Astrocyte (in vitro differentiated cells and primary cell): ENCODE measurements at regions not wholly inside any gene's neighbourhood (a gene's known extent, or its start where the extent isn't known, plus 50 kb on each side); places are given as distances from the start of the nearest gene placed in this dataset.

Experiments
- DNase-seq: peaks from one replicate; pipeline ENCODE4 v3.0.0-alpha.2; 2010; ENCODE audit warnings: low read depth
- FAIRE-seq: peaks from 2 replicates; lab custom pipeline; 2011; peaks lifted over from hg19 to GRCh38; lab: Jason Lieb, UNC
- H2AFZ ChIP-seq: 2 replicates; pipeline ENCODE4 v1.6.0; 2012; ENCODE audit warnings: low read depth, low read length, inconsistent platforms
- H3K27ac ChIP-seq: 2 replicates; pipeline ENCODE4 v1.5.1; 2011; ENCODE audit warnings: low read depth, low read length, inconsistent platforms
- H3K27me3 ChIP-seq: 2 replicates; pipeline ENCODE4 v1.6.0; 2011; ENCODE audit warnings: low read length, inconsistent platforms; ENCODE audit not compliant: insufficient read depth
- H3K36me3 ChIP-seq: 2 replicates; pipeline ENCODE4 v1.5.1; 2011; ENCODE audit warnings: low read length, inconsistent platforms; ENCODE audit not compliant: insufficient read depth
- H3K4me1 ChIP-seq: 2 replicates; pipeline ENCODE4 v1.5.1; 2011; ENCODE audit warnings: low read length, inconsistent platforms; ENCODE audit not compliant: insufficient read depth
- H3K4me2 ChIP-seq: 2 replicates; pipeline ENCODE4 v1.6.0; 2012; ENCODE audit warnings: low read length, inconsistent platforms
- H3K4me3 ChIP-seq: 2 replicates; pipeline ENCODE4 v1.5.1; 2011; ENCODE audit warnings: low read depth, mild to moderate bottlenecking, low read length, inconsistent platforms; ENCODE audit not compliant: insufficient read depth
- H3K79me2 ChIP-seq: 2 replicates; pipeline ENCODE4 v1.6.0; 2012; ENCODE audit warnings: mild to moderate bottlenecking, low read length, inconsistent platforms; ENCODE audit not compliant: insufficient read depth
- H3K9ac ChIP-seq: 2 replicates; pipeline ENCODE4 v1.6.0; 2012; ENCODE audit warnings: mild to moderate bottlenecking, low read length, inconsistent platforms
- H3K9me3 ChIP-seq: 2 replicates; pipeline ENCODE4 v1.5.1; 2012; ENCODE audit warnings: low read depth, mild to moderate bottlenecking, low read length, inconsistent platforms; ENCODE audit not compliant: insufficient read depth
- H4K20me1 ChIP-seq: 2 replicates; pipeline ENCODE4 v1.6.0; 2012; ENCODE audit warnings: low read length, inconsistent platforms; ENCODE audit not compliant: insufficient read depth
- H3K27ac Mint-ChIP-seq: one replicate; pipeline ENCODE4 v1.8.0; 2021; ENCODE audit warnings: mild to moderate bottlenecking, mixed read lengths; ENCODE audit not compliant: unreplicated experiment
- H3K27me3 Mint-ChIP-seq: one replicate; pipeline ENCODE4 v1.8.0; 2021; ENCODE audit warnings: low read depth, mixed read lengths; ENCODE audit not compliant: unreplicated experiment
- H3K36me3 Mint-ChIP-seq: one replicate; pipeline ENCODE4 v1.8.0; 2021; ENCODE audit warnings: low read depth, mixed read lengths; ENCODE audit not compliant: unreplicated experiment
- H3K4me1 Mint-ChIP-seq: one replicate; pipeline ENCODE4 v1.8.0; 2021; ENCODE audit warnings: low read depth, mixed read lengths; ENCODE audit not compliant: unreplicated experiment
- H3K4me3 Mint-ChIP-seq: one replicate; pipeline ENCODE4 v1.8.0; 2021; ENCODE audit warnings: mild to moderate bottlenecking, moderate library complexity, mixed read lengths; ENCODE audit not compliant: unreplicated experiment
- H3K9me3 Mint-ChIP-seq: one replicate; pipeline ENCODE4 v1.8.0; 2021; ENCODE audit warnings: mild to moderate bottlenecking, mixed read lengths; ENCODE audit not compliant: unreplicated experiment
- EZH2 ChIP-seq: IDR thresholded peaks from 2 replicates; pipeline ENCODE4 v1.6.1; 2012; ENCODE audit warnings: mild to moderate bottlenecking, low read length, inconsistent platforms; ENCODE audit not compliant: insufficient read depth
- TF ChIP-seq, protein P1 (sequence below): IDR thresholded peaks from 2 replicates; pipeline ENCODE4 v1.5.1; 2011; ENCODE audit warnings: low read depth, mild to moderate bottlenecking, inconsistent platforms, low read length, moderate library complexity; ENCODE audit not compliant: insufficient read depth

DNA sequence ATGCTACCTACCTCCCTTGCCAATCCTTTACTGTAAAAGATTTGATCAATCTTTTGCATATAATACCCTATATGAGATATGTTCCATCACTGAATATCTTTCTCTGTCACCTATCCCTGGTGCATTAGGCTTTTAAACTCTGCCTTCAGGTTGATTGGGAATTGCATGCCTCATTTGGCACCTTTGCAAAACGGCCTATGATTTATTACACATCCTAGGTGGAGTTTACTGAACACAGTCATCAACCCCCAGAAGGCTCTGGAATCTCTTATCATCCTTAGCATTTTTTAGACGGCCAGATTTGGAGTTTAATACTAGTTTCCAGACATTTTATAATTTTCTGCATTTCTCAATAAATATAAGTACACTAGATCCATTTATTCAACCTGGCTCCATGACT is 448.4 kb upstream of the SLC10A2 start:
- H3K4me1 ChIP-seq = no peaks in the 10 kb centered on the region
- H3K27ac ChIP-seq = no peak overlapping the region
- H3K9me3 ChIP-seq = no peaks in the 10 kb centered on the region
- H3K9ac ChIP-seq = no peak overlapping the region
- no peak overlapping the region for H3K4me3 ChIP-seq
- Mint-ChIP-seq H3K27me3 (no peaks in the 10 kb centered on the region), H3K27ac (no peak overlapping the region), H3K9me3 (no peaks in the 10 kb centered on the region), H3K4me3 (no peak overlapping the region), H3K4me1 (no peaks in the 10 kb centered on the region), H3K36me3 (no peaks in the 10 kb centered on the region)
- FAIRE-seq (no peak), DNase-seq (no peak)
- no peaks in the 10 kb centered on the region for H3K27me3 ChIP-seq
- no peaks in the 10 kb centered on the region for H3K36me3 ChIP-seq
- H3K4me2 ChIP-seq = no peak overlapping the region
- no peak for TF ChIP-seq EZH2
- TF ChIP-seq, protein P1, sequence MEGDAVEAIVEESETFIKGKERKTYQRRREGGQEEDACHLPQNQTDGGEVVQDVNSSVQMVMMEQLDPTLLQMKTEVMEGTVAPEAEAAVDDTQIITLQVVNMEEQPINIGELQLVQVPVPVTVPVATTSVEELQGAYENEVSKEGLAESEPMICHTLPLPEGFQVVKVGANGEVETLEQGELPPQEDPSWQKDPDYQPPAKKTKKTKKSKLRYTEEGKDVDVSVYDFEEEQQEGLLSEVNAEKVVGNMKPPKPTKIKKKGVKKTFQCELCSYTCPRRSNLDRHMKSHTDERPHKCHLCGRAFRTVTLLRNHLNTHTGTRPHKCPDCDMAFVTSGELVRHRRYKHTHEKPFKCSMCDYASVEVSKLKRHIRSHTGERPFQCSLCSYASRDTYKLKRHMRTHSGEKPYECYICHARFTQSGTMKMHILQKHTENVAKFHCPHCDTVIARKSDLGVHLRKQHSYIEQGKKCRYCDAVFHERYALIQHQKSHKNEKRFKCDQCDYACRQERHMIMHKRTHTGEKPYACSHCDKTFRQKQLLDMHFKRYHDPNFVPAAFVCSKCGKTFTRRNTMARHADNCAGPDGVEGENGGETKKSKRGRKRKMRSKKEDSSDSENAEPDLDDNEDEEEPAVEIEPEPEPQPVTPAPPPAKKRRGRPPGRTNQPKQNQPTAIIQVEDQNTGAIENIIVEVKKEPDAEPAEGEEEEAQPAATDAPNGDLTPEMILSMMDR = no peak
- no peaks in the 10 kb centered on the region for H3K79me2 ChIP-seq
- H2AFZ ChIP-seq = no peak overlapping the region
- H4K20me1 ChIP-seq = no peaks in the 10 kb centered on the region

DNA sequence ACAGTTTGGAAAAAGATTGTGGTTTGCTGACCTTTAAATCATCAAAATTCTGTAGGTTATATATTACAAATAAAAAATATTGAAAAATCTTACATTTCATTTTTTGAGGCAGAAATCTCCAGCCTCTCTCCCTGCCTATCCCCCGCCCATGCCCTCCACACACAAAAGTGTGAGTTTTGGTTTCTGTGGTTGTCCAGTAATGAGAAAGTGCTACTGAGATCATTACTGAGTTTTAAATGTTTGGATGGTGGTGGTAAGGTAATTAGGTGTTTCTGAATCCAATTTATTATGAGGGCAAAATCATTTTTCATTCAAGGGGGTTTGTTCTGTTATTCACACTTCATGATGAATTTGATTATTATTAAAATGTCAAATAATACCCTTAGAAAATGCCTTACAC is 448.0 kb upstream of the SLC10A2 start:
- no peaks in the 10 kb centered on the region for H3K27me3 Mint-ChIP-seq
- Histone ChIP-seq H3K4me1 (no peaks in the 10 kb centered on the region), H4K20me1 (no peaks in the 10 kb centered on the region), H3K27ac (no peak overlapping the region), H3K9ac (no peak overlapping the region), H3K27me3 (no peaks in the 10 kb centered on the region), H3K4me2 (no peak overlapping the region), H3K4me3 (no peak overlapping the region), H3K9me3 (no peaks in the 10 kb centered on the region), H3K79me2 (no peaks in the 10 kb centered on the region), H2AFZ (no peak overlapping the region), H3K36me3 (no peaks in the 10 kb centered on the region)
- H3K36me3 Mint-ChIP-seq = no peaks in the 10 kb centered on the region
- no peak overlapping the region for H3K4me3 Mint-ChIP-seq
- no peak overlapping the region for H3K27ac Mint-ChIP-seq
- H3K4me1 Mint-ChIP-seq = no peaks in the 10 kb centered on the region
- DNase-seq (no peak), FAIRE-seq (no peak)
- H3K9me3 Mint-ChIP-seq = no peaks in the 10 kb centered on the region
- no peak for TF ChIP-seq EZH2
- TF ChIP-seq, protein P1 = no peak

GRCh38 chr13:103510007-103510535 is 443.9 kb upstream of the SLC10A2 start:
- no peak overlapping the region for H3K4me3 ChIP-seq
- no peak overlapping the region for H3K27ac ChIP-seq
- Mint-ChIP-seq H3K27me3 (no peaks in the 10 kb centered on the region), H3K9me3 (no peaks in the 10 kb centered on the region), H3K36me3 (no peaks in the 10 kb centered on the region), H3K4me1 (no peaks in the 10 kb centered on the region), H3K27ac (no peak overlapping the region), H3K4me3 (no peak overlapping the region)
- DNase-seq = no peak
- no peaks in the 10 kb centered on the region for H4K20me1 ChIP-seq
- H3K4me1 ChIP-seq = no peaks in the 10 kb centered on the region
- H3K4me2 ChIP-seq = no peak overlapping the region
- TF ChIP-seq, protein P1 = no peak
- TF ChIP-seq EZH2 = no peak
- no peaks in the 10 kb centered on the region for H3K27me3 ChIP-seq
- H2AFZ ChIP-seq = no peak overlapping the region
- H3K9me3 ChIP-seq = no peaks in the 10 kb centered on the region
- H3K36me3 ChIP-seq = no peaks in the 10 kb centered on the region
- FAIRE-seq = no peak
- H3K79me2 ChIP-seq = no peaks in the 10 kb centered on the region
- H3K9ac ChIP-seq = no peak overlapping the region
